Right lobe of liver (tissue), 4 donors: ENCODE measurements at regions not wholly inside any gene's neighbourhood (a gene's known extent, or its start where the extent isn't known, plus 50 kb on each side); places are given as distances from the start of the nearest gene placed in this dataset.
"Not testable (repeated sequence)": the region's sequence is repeated elsewhere in the genome, so short reads cannot be mapped to it uniquely, and the experiment has no call there.

Source experiments
- POLR2A ChIP-seq: fragments of 450-650 bp; IDR thresholded peaks from one replicate; pipeline ENCODE4 v1.6.1; 2017; ENCODE audit warnings: antibody characterized with exemption, mild to moderate bottlenecking
- TF ChIP-seq, protein P1 (sequence below), 4 donors: fragments of 200-600 bp in 3 of 4; fragments of 450-650 bp in 1 of 4; IDR thresholded peaks; one replicate each; pipeline versions ENCODE4 v1.5.1 to v1.8.0; 2016 to 2022; ENCODE audit warnings: antibody characterized with exemption in 4 of 4, mild to moderate bottlenecking in 2 of 4
- donor health status: DM: no; HTN: no; CAD: no.
- donor health status: DM: no; HTN: no; CAD: no.
- donor health status: DM: no; HTN: yes; CAD: no.

DNA sequence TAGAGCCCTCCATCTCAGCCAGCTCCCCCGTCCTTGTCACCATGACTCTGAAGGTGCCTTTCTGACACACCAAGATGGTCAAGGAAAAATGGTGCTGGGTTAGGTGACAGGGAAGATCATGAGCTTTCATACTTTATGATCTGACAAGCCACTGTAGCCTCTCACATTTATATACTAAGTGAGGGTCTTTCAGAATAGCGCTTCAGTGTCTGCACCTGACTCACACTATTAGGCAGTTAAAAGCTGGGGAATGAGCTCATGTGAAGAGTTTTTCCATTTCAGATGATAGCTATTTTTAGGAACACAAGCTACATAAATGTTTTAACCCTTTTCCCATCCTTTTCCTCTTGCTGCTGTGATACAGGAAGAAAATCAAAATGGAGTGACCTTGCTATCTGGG, 101.1 kb downstream of the FAM72B start:
- TF ChIP-seq, protein P1, sequence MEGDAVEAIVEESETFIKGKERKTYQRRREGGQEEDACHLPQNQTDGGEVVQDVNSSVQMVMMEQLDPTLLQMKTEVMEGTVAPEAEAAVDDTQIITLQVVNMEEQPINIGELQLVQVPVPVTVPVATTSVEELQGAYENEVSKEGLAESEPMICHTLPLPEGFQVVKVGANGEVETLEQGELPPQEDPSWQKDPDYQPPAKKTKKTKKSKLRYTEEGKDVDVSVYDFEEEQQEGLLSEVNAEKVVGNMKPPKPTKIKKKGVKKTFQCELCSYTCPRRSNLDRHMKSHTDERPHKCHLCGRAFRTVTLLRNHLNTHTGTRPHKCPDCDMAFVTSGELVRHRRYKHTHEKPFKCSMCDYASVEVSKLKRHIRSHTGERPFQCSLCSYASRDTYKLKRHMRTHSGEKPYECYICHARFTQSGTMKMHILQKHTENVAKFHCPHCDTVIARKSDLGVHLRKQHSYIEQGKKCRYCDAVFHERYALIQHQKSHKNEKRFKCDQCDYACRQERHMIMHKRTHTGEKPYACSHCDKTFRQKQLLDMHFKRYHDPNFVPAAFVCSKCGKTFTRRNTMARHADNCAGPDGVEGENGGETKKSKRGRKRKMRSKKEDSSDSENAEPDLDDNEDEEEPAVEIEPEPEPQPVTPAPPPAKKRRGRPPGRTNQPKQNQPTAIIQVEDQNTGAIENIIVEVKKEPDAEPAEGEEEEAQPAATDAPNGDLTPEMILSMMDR (IDR thresholded peaks at IDR 0.05), result not testable (repeated sequence)
- not testable (repeated sequence) for TF ChIP-seq POLR2A
